AG04450 (cell line): ENCODE measurements at regions not wholly inside any gene's neighbourhood (a gene's known extent, or its start where the extent isn't known, plus 50 kb on each side); places are given as distances from the start of the nearest gene placed in this dataset.

ENCODE experiments used
- CTCF ChIA-PET: fragments of 300-600, 350-600 bp; formaldehyde crosslinking; extraction: SDS; loops from one replicate; lab custom pipeline; 2022; ENCODE audit warnings: antibody characterized with exemption, inconsistent platforms; lab: Charles Lee
- POLR2A ChIA-PET: fragments of 350-600 bp; formaldehyde crosslinking; extraction: SDS; loops from one replicate; lab custom pipeline; 2021; ENCODE audit warnings: antibody characterized with exemption, inconsistent platforms; lab: Yijun Ruan, JAX
- DNase-seq: peaks from one replicate; pipeline ENCODE4 v3.0.0-alpha.2; 2011; ENCODE audit warnings: low read depth, low spot score
- H3K27ac ChIP-seq: one replicate; pipeline ENCODE4 v1.5.1; 2012; ENCODE audit warnings: low read depth, low read length, control low read depth
- H3K27me3 ChIP-seq: one replicate; pipeline ENCODE4 v1.6.0; 2012; ENCODE audit warnings: low read length; ENCODE audit not compliant: control insufficient read depth, insufficient read depth
- H3K4me3 ChIP-seq: 2 replicates; pipeline ENCODE4 v1.5.1; 2011; ENCODE audit warnings: mild to moderate bottlenecking, low read depth, low read length, control low read depth
- H3K9me3 ChIP-seq: 2 replicates; pipeline ENCODE4 v1.5.1; 2012; ENCODE audit warnings: low read length; ENCODE audit not compliant: control insufficient read depth, insufficient read depth
- CTCF ChIP-seq: IDR thresholded peaks from 2 replicates; pipeline ENCODE4 v1.5.1; 2011; ENCODE audit warnings: low read depth, low read length, control low read depth, inconsistent platforms

DNA sequence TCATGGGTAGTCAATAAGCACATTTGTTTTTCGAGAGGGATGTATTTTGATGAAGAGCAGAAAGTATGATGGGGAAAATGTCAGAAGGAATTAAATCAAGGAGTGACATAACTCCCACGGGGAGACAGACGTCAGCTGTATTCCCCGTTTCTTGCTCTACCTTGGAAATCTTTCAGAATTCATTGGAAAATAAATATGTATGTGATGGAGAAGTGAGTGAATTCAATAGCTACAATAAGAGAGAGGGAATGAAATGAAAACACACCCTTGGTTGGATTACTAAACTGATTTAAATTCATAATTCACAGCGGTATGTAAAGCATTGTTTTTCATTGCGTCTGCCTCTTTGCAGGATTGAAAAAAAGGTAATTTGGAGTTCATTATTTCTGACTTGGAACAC lies 209.7 kb upstream of the KLF4 start:
- no peaks in the 10 kb centered on the region for H3K9me3 ChIP-seq
- H3K27me3 ChIP-seq = peaks cover 2% of the 10 kb centered on the region
- no peak for TF ChIP-seq CTCF
- H3K27ac ChIP-seq = no peak overlapping the region
- no peak for DNase-seq
- ChIA-PET CTCF (no interaction called here), POLR2A (no interaction called here)
- H3K4me3 ChIP-seq = no peak overlapping the region

DNA sequence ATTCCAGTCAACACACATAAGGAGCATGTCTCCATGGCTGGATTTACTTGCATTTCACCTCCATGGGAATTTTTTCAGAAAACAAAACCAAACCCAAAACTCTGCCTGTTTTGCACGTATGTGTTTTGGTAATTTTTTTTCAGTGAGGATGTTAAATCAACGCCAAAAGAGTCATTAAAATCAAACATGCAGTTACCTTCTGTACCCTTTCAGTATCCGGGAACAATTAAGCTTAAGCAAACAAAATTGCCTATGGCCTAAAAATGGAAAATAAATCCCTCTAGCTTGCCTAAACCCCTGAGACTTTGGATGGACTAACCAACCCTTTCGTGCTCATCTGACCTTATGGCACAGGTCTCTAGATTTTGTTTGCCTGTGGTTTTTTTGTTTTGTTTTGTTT lies 209.2 kb upstream of the KLF4 start:
- POLR2A ChIA-PET = no interaction called here
- Histone ChIP-seq H3K27ac (no peak overlapping the region), H3K4me3 (no peak overlapping the region), H3K27me3 (peaks cover 2% of the 10 kb centered on the region), H3K9me3 (no peaks in the 10 kb centered on the region)
- TF ChIP-seq CTCF = no peak
- no peak for DNase-seq
- CTCF ChIA-PET = no interaction called here

DNA sequence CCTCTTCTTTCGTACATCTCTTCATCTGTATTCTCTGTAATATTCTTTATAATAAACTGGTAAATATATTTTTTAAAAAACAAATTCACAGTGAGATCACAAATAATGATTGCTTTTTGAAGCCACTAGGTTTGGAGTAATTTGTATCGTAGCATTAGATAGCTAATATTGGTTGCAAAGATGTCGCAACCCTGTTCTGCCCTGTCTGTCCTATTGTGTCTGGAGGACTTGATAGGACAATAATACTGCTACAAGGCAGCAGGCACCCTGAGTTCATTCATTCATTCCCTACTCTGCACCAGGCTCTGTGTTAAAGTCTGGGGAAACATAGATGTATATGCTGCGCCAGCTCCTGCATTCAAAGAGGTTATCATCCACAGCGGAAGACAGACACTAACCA lies 206.7 kb upstream of the KLF4 start:
- CTCF ChIA-PET = no interaction called here
- POLR2A ChIA-PET = no interaction called here
- DNase-seq = no peak

DNA sequence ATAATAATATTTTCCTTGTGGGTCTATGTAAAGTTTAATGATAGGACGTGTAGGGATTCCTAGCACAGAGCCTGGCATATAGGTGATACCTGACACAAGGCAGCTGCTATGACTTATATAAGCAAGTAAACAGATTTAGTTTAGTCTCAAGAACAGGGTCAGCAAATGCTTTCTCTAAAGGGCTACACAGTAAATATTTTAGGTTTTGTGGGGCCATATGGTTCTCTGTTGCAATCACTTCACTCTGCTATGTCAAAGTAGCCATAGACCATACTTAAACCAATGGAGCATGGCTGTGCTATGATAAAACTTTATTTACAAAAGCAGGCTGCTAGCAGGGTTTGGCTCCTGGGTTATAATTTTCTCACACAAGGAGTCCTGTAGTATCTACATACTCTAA lies 204.8 kb upstream of the KLF4 start:
- no peak for DNase-seq
- no peak for TF ChIP-seq CTCF
- ChIA-PET POLR2A (no interaction called here), CTCF (no interaction called here)
- Histone ChIP-seq H3K27me3 (peaks cover 2% of the 10 kb centered on the region), H3K9me3 (no peaks in the 10 kb centered on the region), H3K4me3 (no peak overlapping the region), H3K27ac (no peak overlapping the region)

More for the DNA sequence above, 206.7 kb upstream of the KLF4 start:
- no peak overlapping the region for H3K4me3 ChIP-seq
- no peak overlapping the region for H3K27ac ChIP-seq
- H3K27me3 ChIP-seq = peaks cover 2% of the 10 kb centered on the region
- H3K9me3 ChIP-seq = no peaks in the 10 kb centered on the region
- TF ChIP-seq CTCF = no peak

- Histone ChIP-seq H3K27me3 (peaks cover 2% of the 10 kb centered on the region), H3K4me3 (no peak overlapping the region), H3K9me3 (no peaks in the 10 kb centered on the region; the same call in 1 of the 2 replicates), H3K27ac (no peak overlapping the region)
- CTCF ChIA-PET = no interaction called here
- POLR2A ChIA-PET = no interaction called here
- no peak for DNase-seq
- no peak for TF ChIP-seq CTCF
These were observed 204.2 kb upstream of the KLF4 start for GRCh38 chr9:107693625-107694326.
